SK-N-SH treated with all-trans-retinoic acid at 6 μM for 48 hours (cell line): ENCODE measurements at regions not wholly inside any gene's neighbourhood (a gene's known extent, or its start where the extent isn't known, plus 50 kb on each side); places are given as distances from the start of the nearest gene placed in this dataset.

ENCODE experiments used
- ARNTL ChIP-seq: fragments of 450-650 bp; formaldehyde crosslinking; IDR thresholded peaks from 2 replicates; pipeline ENCODE4 v1.5.0; 2020; ENCODE audit warnings: low read depth, mild to moderate bottlenecking, moderate library complexity, borderline replicate concordance
- BACH2 ChIP-seq: fragments of 250-450 bp; sonication (Bioruptor Pico); IDR thresholded peaks from 2 replicates; pipeline ENCODE4 v1.9.0; 2021; ENCODE audit warnings: mild to moderate bottlenecking, borderline replicate concordance
- CREB5 ChIP-seq: fragments of 250-450 bp; sonication (Bioruptor Pico); IDR thresholded peaks from 2 replicates; pipeline ENCODE4 v1.5.1; 2020; ENCODE audit warnings: low read depth, mild to moderate bottlenecking, moderate library complexity
- ISL1 ChIP-seq: fragments of 250-450 bp; sonication (Bioruptor Pico); IDR thresholded peaks from 2 replicates; pipeline ENCODE4 v2.1.2; 2022; ENCODE audit warnings: mild to moderate bottlenecking, moderate library complexity
- PATZ1 ChIP-seq: fragments of 250-450 bp; sonication (Bioruptor Pico); IDR thresholded peaks from 2 replicates; pipeline ENCODE4 v1.8.0; 2020; ENCODE audit warnings: mild to moderate bottlenecking, moderate library complexity, borderline replicate concordance
- POU6F1 ChIP-seq: fragments of 250-450 bp; sonication (Bioruptor Pico); IDR thresholded peaks from 2 replicates; pipeline ENCODE4 v1.8.0; 2021; ENCODE audit warnings: low read depth, mild to moderate bottlenecking, moderate library complexity, borderline replicate concordance
- RARB ChIP-seq: fragments of 250-450 bp; sonication (Bioruptor Pico); IDR thresholded peaks from 2 replicates; pipeline ENCODE4 v1.8.0; 2021; ENCODE audit warnings: mild to moderate bottlenecking, moderate library complexity
- SNAI2 ChIP-seq: fragments of 250-450 bp; sonication (Bioruptor Pico); IDR thresholded peaks from 2 replicates; pipeline ENCODE4 v1.5.0; 2020; ENCODE audit warnings: mild to moderate bottlenecking, moderate library complexity
- TCF4 ChIP-seq: fragments of 250-450 bp; sonication (Bioruptor Pico); IDR thresholded peaks from 2 replicates; pipeline ENCODE4 v1.8.0; 2021; ENCODE audit warnings: mild to moderate bottlenecking, moderate library complexity, borderline replicate concordance
- TSHZ2 ChIP-seq: fragments of 250-450 bp; sonication (Bioruptor Pico); IDR thresholded peaks from 2 replicates; pipeline ENCODE4 v1.5.0; 2020; ENCODE audit warnings: mild to moderate bottlenecking, moderate library complexity
- ZC3H10 ChIP-seq: fragments of 250-450 bp; sonication (Bioruptor Pico); IDR thresholded peaks from 2 replicates; pipeline ENCODE4 v1.5.1; 2021; ENCODE audit warnings: mild to moderate bottlenecking, moderate library complexity
- ZFP30 ChIP-seq: fragments of 450-650 bp; formaldehyde crosslinking; IDR thresholded peaks from 2 replicates; pipeline ENCODE4 v1.5.0; 2022; ENCODE audit warnings: mild to moderate bottlenecking, moderate library complexity
- ZNF565 ChIP-seq: fragments of 450-650 bp; formaldehyde crosslinking; conservative IDR thresholded peaks from 2 replicates; pipeline ENCODE4 v1.5.0; 2020; ENCODE audit warnings: low read depth, mild to moderate bottlenecking, moderate library complexity
- ZNF70 ChIP-seq: fragments of 450-650 bp; formaldehyde crosslinking; IDR thresholded peaks from 2 replicates; pipeline ENCODE4 v1.5.0; 2020; ENCODE audit warnings: mild to moderate bottlenecking, moderate library complexity

- TF ChIP-seq ZC3H10 (CRISPR knock-in tag): no peak
- no peak for TF ChIP-seq ZNF70 (CRISPR knock-in tag)
- no peak for TF ChIP-seq SNAI2 (CRISPR knock-in tag)
- no peak for TF ChIP-seq POU6F1 (CRISPR knock-in tag)
- no peak for TF ChIP-seq CREB5 (CRISPR knock-in tag)
- no peak for TF ChIP-seq PATZ1
- no peak for TF ChIP-seq BACH2 (CRISPR knock-in tag)
- no peak for TF ChIP-seq TSHZ2 (CRISPR knock-in tag)
- TF ChIP-seq ISL1 (CRISPR knock-in tag): no peak
- TF ChIP-seq ARNTL: no peak
- no peak for TF ChIP-seq ZNF565 (CRISPR knock-in tag)
- no peak for TF ChIP-seq ZFP30 (CRISPR knock-in tag)
- no peak for TF ChIP-seq TCF4 (CRISPR knock-in tag)
- TF ChIP-seq RARB (CRISPR knock-in tag): no peak
Observed at GRCh38 chr7:57868771-57869483, 418.9 kb downstream of the ZNF716 start.
